ENCODE measurements at regions not wholly inside any gene's neighbourhood (a gene's known extent, or its start where the extent isn't known, plus 50 kb on each side); places are given as distances from the start of the nearest gene placed in this dataset.

GRCh38 chr11:110991661-110992355 is 253.7 kb upstream of the POU2AF2 start:
- DNase-seq (ENCODE audit: low read depth): no peak
- TF ChIP-seq CTCF (IDR thresholded peaks at IDR 0.05; ENCODE audit: low read depth, low read length, missing control alignments): no peak

DNA sequence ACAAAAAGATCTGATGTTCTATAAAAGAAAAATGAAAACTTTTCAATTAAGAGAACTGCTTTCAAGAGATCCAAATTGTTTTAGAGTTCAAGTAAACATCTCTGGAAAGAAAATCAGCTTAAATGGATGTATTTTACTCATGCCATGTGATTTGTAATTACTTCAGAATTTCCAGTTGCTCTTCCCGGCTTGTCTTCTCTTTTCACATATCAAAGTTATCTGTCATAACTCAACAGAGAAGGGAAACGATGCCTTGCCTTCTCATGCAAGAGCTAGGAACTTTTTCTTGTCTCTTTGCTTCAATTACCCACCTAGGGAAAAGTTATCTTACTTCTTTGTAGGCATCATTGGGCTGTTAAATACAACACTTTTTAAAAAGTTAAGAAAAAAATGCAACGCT is 255.2 kb upstream of the POU2AF2 start:
- H3K4me3 ChIP-seq (ENCODE audit: low read depth, low read length): no peak overlapping the region
- TF ChIP-seq CTCF (IDR thresholded peaks at IDR 0.05; ENCODE audit: low read depth, low read length, missing control alignments): no peak
- no peak for DNase-seq (ENCODE audit: low read depth)

More at GRCh38 chr11:110991661-110992355, 253.7 kb upstream of the POU2AF2 start:
- H3K4me3 ChIP-seq (ENCODE audit: low read depth, low read length): no peak overlapping the region

- TF ChIP-seq CTCF (IDR thresholded peaks at IDR 0.05; ENCODE audit: low read depth, low read length, missing control alignments): no peak
- no peak for DNase-seq (ENCODE audit: low read depth)
- no peak overlapping the region for H3K4me3 ChIP-seq (ENCODE audit: low read depth, low read length)
These were observed 255.9 kb upstream of the POU2AF2 start for GRCh38 chr11:110989428-110990133.

DNA sequence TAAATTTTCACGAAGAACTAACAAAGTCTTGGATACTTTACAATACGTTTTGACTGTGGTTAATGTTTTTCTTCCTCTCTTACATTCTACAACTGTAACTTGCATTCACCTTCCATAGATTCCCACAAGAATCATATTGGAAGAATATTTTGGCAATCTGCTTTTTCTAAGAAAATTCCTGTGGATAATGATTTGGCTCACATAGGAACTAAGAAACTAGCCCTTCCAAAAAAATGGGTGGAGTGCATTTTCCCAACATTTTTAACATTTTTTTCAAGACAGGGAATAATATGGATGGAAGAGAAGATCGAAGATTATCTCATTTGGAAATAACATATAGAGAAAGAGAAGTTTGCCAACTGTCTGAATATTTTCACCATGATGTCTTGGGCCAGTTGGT is 256.9 kb upstream of the POU2AF2 start:
- H3K4me3 ChIP-seq (ENCODE audit: low read depth, low read length): no peak overlapping the region
- DNase-seq (ENCODE audit: low read depth): no peak
- no peak for TF ChIP-seq CTCF (IDR thresholded peaks at IDR 0.05; ENCODE audit: low read depth, low read length, missing control alignments)

- H3K4me3 ChIP-seq (ENCODE audit: low read depth, low read length): no peak overlapping the region
- DNase-seq (ENCODE audit: low read depth): no peak
- no peak for TF ChIP-seq CTCF (IDR thresholded peaks at IDR 0.05; ENCODE audit: low read depth, low read length, missing control alignments)
These were observed 259.5 kb upstream of the POU2AF2 start for GRCh38 chr11:110986016-110986415.

DNA sequence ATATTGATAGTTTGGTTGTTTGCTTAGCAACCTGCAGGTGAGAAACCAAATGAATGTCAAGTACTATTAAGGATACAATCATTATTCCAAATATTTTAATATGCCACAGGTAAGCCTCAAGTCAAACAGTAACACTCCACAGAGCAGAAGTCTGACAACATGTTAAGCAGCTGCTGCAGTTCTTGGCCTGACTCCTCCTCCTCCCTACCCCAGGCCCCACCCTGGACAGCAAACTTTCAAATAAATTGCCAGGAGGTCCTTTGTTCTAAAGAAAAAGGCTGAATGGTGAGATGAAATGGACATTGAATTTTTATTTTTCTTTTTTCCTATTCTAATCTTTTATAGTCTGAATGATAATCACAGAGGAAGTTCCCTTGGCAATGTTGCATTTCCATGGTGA is 260.0 kb upstream of the POU2AF2 start:
- TF ChIP-seq CTCF (IDR thresholded peaks at IDR 0.05; ENCODE audit: low read depth, low read length, missing control alignments): no peak
- no peak overlapping the region for H3K4me3 ChIP-seq (ENCODE audit: low read depth, low read length)
- DNase-seq (ENCODE audit: low read depth): no peak

Measured in GM12864 (cell line).